GM13977 (cell line): ENCODE measurements at regions not wholly inside any gene's neighbourhood (a gene's known extent, or its start where the extent isn't known, plus 50 kb on each side); places are given as distances from the start of the nearest gene placed in this dataset.

ENCODE experiments used
- DNase-seq: peaks from one replicate; pipeline ENCODE4 v3.0.0; 2012; ENCODE audit warnings: low spot score
- CTCF ChIP-seq: IDR thresholded peaks from 2 replicates; pipeline ENCODE4 v1.5.1; 2012; ENCODE audit warnings: mild to moderate bottlenecking, control low read depth; ENCODE audit not compliant: insufficient read depth; ENCODE audit errors: extremely low read depth, missing control alignments
- in situ Hi-C: fragments of 300-500 bp; cut with MboI; formaldehyde crosslinking; loops from one replicate; pipeline ENCODE4 v1.12.0; 2022; ENCODE audit warnings: low sequenced_read_pairs, low pct_unique_long_range_greater_than_20kb, mixed read lengths, inconsistent platforms; ENCODE audit not compliant: unreplicated experiment

- peak; percentile 63 for DNase-seq
- TF ChIP-seq CTCF, result peak; percentile 61
- in situ Hi-C loops, result no loop called here
Observed at GRCh38 chr12:102702447-102703114, 214.5 kb downstream of the PAH start.

DNA sequence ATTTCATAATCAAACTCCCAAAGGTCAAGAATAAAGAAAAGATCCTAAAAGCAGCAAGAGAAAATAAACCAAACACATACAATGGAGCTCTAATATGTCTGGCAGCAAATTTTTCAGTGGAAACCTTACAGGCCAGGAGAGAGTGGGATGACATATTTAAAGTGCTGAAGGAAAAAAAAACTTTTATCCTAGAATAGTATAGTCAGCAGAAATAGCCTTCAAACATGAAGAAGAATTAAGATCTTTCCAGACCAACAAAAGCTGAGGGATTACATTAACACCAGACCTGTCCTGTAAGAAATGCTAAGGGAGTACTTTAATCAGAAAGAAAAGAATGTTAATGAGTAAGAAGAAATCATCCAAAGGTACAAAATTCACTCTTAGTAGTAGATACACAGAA, 215.7 kb upstream of the IGF1 start:
- no peak for DNase-seq
- no peak for TF ChIP-seq CTCF
- in situ Hi-C loops, result no loop called here

DNA sequence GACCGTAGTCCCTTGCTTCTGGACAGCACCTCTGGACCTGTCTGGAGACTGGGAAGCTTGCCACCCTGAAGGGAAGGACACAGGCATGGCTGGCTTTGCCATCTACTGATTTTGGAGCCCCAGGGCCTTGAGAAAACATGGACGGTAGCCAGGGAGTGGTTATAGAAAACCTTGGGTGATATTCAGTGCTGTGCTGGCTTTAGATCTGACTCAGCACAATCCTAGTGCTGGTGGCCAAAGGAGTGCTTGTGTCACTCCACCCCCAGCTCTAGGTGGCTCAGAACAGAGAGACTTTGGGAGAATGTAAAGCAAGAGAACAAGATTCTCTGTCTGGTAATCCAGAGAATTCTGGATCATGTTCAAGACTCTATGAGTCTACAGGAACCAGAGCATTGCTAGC, 214.5 kb upstream of the IGF1 start:
- in situ Hi-C loops, result no loop called here
- DNase-seq, result no peak
- no peak for TF ChIP-seq CTCF

GRCh38 chr12:102691773-102692555, 211.6 kb upstream of the IGF1 start:
- in situ Hi-C loops, result no loop called here
- DNase-seq, result no peak
- TF ChIP-seq CTCF, result no peak

GRCh38 chr12:102690253-102690652, 209.9 kb upstream of the IGF1 start:
- in situ Hi-C loops, result no loop called here
- DNase-seq, result no peak
- TF ChIP-seq CTCF, result no peak

- no peak for TF ChIP-seq CTCF
- in situ Hi-C loops, result no loop called here
Observed at GRCh38 chr12:102689701-102690100, 209.3 kb upstream of the IGF1 start.

More at GRCh38 chr12:102689701-102690100, 209.3 kb upstream of the IGF1 start:
- no peak for DNase-seq
